Activated CD8-positive, alpha-beta memory T cell treated with anti-CD3 and anti-CD28 coated beads for 4 hours (primary cell): ENCODE measurements at regions not wholly inside any gene's neighbourhood (a gene's known extent, or its start where the extent isn't known, plus 50 kb on each side); places are given as distances from the start of the nearest gene placed in this dataset.
"Not testable (repeated sequence)": the region's sequence is repeated elsewhere in the genome, so short reads cannot be mapped to it uniquely, and the experiment has no call there.

ENCODE experiments used
- DNase-seq, 2 donors: peaks; one replicate each; pipeline ENCODE4 v3.0.0-alpha.2; 2020; ENCODE audit warnings: low read depth in 2 of 2

- DNase-seq, result no peak
Measured at GRCh38 chr17:21517538-21518293, 141.6 kb downstream of the KCNJ12 start.

DNA sequence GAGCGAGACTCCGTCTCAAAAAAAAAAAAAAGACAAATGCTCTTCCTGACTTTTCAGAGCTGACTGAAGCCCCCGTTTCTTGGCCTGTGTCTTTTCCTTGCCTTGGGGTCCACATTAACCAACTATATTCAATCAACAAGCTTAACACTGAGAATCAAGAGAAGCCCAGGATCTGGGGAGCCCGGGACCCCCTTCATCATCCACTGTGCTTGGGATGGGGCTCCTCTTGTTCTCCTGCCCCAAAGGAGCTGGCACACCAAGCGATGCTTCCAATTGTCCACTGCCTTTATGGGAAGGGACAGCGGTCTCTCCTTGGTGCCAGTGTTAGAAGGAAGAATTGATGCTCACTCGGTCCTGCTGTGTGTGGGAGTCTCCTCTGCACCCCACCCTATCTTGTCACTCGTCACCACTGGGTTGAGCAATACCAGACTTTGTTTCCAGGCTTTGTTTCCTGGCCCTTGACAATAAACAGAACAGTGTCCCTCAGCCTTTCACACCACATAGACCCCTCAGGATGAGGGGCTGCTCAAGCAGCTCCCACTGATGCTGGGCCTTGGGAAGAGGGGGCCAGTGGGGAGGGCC is 146.7 kb downstream of the KCNJ12 start:
- DNase-seq, result no peak

DNA sequence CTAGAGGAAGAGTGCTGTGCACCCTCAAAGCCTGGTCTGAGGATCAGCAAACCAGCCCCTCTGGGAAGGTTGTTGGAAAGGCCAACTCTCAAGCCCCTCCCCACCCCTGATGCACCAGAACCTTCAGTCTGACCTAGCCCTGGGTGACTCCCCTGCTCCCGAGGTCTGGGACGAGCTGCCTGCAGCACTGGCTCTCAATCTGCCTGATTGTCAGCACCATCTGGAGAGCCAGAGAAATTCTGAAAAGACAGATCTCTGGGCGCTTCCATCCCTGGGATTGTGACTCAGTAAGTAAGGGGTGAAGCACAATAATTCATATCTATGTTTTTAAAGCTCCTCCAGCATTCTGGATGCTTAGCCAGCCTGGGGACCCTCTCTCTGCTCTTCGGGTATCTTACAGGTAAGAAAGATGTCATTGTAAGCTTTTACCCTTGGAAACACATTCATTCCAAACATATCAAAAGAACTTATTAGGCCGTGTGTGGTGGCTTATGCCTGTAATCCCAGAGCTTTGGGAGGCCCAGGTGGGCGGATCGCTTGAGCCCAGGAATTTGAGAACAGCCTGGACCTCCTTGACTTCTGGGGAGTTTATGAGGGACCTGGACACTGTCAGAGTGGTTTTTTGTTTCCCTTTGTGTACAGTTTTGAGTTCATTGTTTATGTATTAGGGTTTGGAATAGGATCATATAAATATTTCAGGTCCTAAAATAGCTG is 147.5 kb downstream of the KCNJ12 start:
- DNase-seq, result no peak

- DNase-seq, result no peak
Measured at GRCh38 chr17:21524211-21524591, 148.0 kb downstream of the KCNJ12 start.

DNA sequence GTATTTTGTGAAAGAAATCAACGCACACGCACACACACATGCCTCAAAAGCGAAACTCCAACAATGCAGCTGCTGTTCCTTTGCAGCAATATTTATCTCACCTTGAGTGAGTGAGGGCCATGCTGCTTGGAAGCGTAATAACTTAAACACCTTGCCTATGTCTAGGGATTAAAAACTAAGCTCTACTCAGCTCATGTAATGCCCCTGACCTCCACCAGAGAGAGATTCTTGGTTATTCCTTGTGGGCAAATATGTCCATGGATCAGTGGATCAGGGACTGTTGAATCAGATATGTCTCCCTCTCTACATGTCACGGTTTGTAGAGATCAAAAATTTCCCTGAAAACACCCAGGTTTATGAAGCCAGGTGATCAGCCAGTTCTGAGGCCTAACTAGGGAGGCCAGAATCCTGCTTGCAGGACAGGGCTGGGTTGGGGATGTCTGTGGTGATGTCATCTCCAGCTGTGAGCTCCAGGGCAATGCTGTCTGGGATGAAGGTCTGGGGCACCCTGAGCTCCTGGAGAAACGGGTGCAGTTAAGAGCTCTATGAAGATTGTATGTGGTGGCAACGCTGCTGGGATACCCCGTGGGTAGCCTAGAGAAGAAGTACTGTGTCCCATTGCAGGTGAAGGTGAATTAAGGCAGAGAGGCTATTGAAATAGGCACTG is 149.4 kb downstream of the KCNJ12 start:
- no peak for DNase-seq

- no peak for DNase-seq
Measured at GRCh38 chr17:21528031-21528695, 152.0 kb downstream of the KCNJ12 start.

- no peak for DNase-seq
Measured at GRCh38 chr17:21530311-21530710, 154.2 kb downstream of the KCNJ12 start.

- no peak for DNase-seq
Measured at GRCh38 chr17:21530841-21531240, 154.7 kb downstream of the KCNJ12 start.

GRCh38 chr17:21532763-21533385 is 156.7 kb downstream of the KCNJ12 start:
- no peak for DNase-seq

- DNase-seq, result no peak
Measured at GRCh38 chr17:21535686-21536375, 156.5 kb upstream of the KCNJ18 start.

DNA sequence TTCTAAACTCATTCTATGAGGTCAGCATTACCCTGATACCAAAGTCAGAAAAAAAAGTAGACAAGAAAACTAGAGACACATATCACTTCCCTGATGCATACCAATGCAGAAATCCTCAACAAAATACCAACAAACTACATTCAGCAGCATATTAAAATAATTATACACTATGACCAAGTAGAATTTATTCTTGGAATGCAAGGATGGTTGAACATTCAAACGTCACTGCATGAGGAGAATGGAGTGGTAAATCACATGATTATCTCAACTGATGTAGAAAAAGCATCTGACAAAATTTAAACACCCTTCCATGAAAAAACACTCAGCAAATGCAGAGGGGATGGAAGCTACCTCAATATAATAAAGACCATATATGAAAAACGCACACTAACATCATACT is 155.0 kb upstream of the KCNJ18 start:
- DNase-seq, result no peak

DNA sequence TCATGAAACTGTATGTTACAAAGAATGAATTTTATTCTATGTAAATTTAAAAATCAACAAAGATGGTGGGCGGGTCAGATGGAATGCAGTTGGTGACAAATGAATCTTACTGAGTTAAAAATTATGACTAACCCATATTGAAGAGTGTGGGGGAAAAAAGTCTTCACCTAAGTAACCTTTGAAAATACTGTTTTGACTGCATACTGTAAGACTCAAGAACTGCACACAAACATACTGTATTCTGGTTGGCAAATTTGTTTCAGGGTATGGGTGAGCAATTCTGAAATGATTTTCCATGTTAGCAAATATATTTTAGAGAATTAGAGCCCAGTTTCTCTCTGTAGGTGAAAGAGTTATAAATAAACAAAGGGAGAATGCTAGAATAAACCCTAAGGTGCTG is 153.7 kb upstream of the KCNJ18 start:
- no peak for DNase-seq

DNA sequence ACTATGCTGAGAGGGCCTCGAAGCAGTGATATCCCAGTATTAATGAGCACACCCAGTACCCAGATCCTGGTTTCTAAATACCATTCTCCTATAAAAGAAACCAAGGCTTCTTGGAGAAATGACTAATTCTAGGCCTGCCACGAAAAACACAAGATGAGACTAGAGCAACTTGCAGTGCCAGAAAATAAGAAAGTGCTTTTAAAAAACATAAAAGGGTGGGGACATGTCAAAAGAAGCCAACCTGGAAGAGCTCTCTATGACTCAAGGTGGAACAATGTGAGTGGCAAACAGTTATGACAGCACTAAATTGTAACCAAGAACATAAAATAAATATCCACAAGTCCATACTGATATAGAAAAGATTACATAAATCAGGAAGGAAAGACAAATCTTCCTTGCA is 153.2 kb upstream of the KCNJ18 start:
- no peak for DNase-seq

DNA sequence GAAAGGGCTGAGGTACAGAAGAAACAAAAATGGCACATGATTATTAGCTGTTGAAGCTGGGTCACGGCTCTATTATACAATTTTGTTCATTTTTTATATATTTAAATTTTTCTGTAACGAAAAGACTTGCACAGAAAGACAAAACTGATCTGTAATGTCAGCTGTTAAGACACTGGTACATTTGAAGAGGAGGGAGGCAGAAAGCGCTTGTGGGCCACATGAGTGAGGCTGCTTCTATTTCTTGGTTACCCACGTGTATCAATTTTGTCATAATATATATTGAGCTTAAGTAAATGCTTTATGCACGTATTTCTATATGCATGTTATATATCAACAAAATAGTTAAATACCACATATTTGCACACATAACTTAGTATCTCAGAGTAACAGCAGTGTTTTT is 151.8 kb upstream of the KCNJ18 start:
- DNase-seq, result no peak

DNA sequence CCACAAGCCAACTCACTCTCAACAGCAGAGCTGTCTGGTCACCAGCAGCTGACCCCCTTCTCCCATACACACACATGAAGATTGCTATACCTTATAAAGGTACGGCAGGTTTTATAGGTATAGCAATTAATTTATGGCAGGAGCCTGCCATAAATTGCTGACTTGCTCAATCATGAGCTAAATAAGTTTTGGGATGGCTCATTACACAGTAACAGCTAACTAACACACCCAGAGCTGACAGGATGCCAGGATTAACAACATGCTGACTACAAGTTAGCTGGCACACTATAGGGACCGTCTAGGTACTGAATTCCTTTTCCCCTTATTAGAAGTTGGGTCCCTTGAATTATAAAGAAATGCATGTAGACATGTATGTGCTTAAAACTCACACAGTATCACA is 150.3 kb upstream of the KCNJ18 start:
- DNase-seq, result no peak

DNA sequence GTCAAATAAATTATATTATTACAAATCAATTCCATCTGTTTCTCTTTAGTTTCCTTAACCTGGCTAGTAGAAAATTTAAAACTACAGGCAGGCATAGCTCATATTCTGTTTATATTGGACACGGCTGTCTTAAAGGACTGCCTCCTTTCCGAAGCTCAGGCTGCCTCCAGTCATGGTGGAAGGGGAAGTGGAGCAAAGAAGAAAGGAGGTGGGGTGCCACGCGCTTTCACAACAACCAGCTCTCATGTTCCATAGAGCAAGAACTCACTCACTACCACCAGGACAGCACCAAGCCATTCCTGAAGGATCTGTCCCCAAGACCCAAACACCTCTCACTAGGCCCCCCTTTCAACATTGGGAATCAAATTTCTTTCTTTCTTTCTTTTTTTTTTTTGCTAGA is 149.3 kb upstream of the KCNJ18 start:
- DNase-seq, result no peak

- DNase-seq, result no peak
Measured at GRCh38 chr17:21545064-21545463, 147.3 kb upstream of the KCNJ18 start.

GRCh38 chr17:21548236-21548635 is 144.1 kb upstream of the KCNJ18 start:
- no peak for DNase-seq

DNA sequence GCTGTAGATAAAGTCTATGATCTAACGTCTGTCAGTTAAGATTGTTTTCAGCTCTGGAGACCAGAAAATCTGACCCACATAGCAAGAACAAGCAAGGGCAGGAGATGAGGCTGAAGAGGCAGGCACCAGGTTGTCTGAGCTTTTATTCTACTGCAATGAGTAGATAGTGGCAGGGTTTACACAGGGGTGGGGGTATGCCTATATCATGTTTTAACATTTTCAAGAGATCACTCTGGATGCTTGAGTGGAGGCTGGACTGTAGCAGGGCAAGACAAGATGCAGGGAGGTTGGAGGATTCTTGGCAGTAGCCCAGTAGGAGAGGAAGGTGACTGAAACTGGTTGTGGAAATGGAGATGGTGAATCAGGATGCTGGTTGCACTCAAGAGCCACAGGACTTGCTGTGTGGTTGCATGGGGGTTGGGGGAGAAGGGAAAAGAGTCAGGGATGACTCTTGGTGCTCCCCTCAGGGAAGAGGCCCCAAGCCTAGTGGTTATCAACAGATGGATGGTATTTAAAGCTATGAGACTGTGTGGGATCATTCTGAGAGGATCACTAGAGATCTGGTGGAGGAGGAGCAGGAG is 143.1 kb upstream of the KCNJ18 start:
- DNase-seq, result no peak

DNA sequence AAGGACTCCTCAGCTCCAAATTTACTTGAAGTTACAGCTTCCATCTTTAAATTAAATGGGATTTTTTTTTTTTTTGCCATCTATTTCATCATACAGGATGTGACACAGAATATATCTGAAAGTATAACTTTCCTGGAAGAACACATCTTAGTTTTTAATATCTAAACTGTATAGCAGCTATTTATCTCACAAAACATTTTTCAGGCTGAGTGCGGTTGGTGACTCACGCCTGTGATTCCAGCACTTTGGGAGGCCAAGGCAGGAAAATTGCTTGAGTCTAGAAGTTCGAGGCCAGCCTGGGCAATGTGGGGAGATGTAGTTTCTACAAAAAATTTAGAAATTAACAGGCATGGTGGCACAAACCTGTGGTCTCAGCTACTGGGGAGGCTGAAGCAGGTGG is 142.3 kb upstream of the KCNJ18 start:
- DNase-seq, result not testable (repeated sequence)
